AG10803 (cell line): ENCODE measurements at regions not wholly inside any gene's neighbourhood (a gene's known extent, or its start where the extent isn't known, plus 50 kb on each side); places are given as distances from the start of the nearest gene placed in this dataset.

Experiments used
- DNase-seq: peaks from one replicate; pipeline ENCODE4 v3.0.0; 2010; ENCODE audit warnings: low read depth
- H3K4me3 ChIP-seq: 2 replicates; pipeline ENCODE4 v1.5.1; 2011; ENCODE audit warnings: mild to moderate bottlenecking, low read length, control low read depth
- TF ChIP-seq, protein P1 (sequence below): conservative IDR thresholded peaks from 2 replicates; pipeline ENCODE4 v1.5.1; 2011; ENCODE audit warnings: mild to moderate bottlenecking, low read length, control low read depth, inconsistent platforms

DNA sequence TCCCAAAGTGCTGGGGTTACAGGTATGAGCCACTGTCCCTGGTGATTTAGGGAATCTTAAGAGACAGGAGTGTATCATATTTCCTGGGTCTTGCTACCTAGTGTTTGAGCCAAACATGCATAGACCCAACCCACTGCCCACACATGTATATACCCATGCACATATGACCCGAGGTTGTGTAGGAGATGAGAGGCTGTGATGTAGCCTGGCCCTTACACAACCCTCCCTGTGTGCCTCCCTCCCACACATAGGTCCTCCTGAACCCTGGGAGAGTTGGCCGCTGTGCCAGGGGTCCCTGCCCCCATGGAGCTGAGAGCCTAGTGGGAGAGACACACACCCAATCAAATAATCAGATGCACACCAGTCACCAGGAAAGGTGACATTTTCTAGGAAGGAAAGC is 365.9 kb downstream of the ZNF536 start:
- H3K4me3 ChIP-seq = no peak overlapping the region
- TF ChIP-seq, protein P1, sequence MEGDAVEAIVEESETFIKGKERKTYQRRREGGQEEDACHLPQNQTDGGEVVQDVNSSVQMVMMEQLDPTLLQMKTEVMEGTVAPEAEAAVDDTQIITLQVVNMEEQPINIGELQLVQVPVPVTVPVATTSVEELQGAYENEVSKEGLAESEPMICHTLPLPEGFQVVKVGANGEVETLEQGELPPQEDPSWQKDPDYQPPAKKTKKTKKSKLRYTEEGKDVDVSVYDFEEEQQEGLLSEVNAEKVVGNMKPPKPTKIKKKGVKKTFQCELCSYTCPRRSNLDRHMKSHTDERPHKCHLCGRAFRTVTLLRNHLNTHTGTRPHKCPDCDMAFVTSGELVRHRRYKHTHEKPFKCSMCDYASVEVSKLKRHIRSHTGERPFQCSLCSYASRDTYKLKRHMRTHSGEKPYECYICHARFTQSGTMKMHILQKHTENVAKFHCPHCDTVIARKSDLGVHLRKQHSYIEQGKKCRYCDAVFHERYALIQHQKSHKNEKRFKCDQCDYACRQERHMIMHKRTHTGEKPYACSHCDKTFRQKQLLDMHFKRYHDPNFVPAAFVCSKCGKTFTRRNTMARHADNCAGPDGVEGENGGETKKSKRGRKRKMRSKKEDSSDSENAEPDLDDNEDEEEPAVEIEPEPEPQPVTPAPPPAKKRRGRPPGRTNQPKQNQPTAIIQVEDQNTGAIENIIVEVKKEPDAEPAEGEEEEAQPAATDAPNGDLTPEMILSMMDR = no peak
- DNase-seq = no peak

DNA sequence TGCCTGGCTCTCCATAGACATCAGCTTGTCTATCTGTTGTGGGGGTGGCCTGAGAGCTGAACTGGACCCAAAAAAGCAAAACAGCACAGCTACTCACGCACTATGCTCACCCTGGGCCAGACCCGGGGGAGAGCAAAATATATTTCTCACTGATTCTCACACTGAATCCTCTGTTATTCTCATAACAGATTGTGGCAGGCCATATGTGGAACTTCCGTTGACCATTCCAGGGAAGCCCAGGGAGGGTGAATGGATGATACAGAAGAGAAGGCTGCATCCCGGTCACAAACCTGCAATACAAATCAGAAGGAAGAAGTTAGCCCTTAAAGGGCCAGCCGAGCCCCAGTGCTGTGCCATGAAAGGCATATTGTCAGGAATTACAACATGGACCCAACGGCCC is 362.5 kb downstream of the ZNF536 start:
- TF ChIP-seq, protein P1 = no peak
- DNase-seq = no peak

DNA sequence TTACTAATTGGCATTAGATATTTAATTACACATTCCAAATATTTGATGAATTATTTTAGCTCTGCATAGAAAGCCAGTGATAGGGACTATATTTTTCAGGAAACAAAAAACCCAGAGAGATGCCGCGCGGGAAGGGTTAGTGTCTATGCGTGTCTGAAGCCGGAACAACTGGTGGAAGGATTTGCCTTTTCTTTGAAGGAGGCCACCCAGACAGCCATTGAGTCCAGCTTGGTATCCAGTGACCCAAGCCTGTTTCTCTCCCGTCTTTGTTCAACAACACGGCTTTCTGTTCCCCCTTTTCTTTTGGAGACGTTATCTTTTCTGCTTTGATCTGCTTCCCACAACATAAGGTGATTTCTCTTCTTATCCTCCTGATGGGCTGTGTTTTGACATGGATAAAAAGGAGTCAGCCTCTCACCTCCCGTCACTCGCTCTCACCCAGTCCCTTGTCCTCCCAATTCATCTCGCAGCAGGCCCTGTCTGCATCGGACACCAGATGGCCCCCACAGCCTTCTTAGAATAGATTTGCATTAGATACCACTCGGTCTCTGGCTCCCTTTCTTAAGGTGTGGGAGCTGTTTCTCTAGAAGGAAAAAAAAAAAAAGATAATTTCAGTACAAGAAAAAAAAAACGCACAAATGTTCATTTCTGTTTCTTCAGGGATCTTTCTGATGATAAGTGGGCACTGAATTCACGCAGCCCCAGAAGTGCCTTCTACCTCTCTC is 361.8 kb downstream of the ZNF536 start:
- H3K4me3 ChIP-seq = no peak overlapping the region
- TF ChIP-seq, protein P1 = no peak
- no peak for DNase-seq

More for the DNA sequence above, 362.5 kb downstream of the ZNF536 start:
- no peak overlapping the region for H3K4me3 ChIP-seq

DNA sequence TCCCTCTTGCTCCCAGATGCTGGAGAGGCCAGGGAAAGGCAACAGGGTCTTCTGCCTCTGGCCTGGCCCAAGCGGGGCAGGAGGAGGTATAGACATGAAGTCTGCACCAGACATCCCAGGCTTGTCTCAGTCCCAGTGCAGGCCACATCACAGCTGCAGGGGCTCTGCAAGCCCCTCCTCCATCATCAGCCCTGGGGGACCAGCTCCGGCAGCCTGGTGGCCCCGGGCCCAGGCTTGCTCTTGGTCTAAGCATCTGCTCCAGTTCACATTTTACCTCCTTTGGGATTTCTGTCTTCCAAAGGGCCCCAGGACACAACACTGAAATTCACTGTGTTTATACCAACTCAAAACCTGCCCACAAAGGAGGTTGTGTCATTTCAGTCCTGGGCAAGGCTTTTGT is 359.4 kb downstream of the ZNF536 start:
- no peak overlapping the region for H3K4me3 ChIP-seq
- TF ChIP-seq, protein P1 = no peak
- no peak for DNase-seq

DNA sequence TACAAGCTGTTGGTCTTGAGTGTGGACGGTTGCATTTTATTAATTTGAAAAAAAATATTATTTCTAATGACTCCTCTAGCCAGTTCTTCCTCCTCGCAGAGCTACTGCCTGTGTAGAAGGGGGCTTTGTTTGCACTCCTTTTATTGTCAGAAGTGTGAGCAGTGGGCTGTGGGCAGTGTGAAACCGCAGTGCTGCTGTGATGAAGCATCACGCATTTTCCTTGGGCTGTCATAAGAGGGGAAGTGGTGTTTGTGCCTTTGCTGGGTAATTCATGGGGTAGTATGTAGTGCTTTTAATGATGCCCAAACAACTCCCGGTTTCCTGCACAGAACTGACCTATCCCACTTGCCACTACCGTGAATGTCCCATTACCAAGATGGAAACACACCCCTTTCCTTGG is 357.3 kb downstream of the ZNF536 start:
- no peak for DNase-seq
- TF ChIP-seq, protein P1 = no peak
- H3K4me3 ChIP-seq = no peak overlapping the region

DNA sequence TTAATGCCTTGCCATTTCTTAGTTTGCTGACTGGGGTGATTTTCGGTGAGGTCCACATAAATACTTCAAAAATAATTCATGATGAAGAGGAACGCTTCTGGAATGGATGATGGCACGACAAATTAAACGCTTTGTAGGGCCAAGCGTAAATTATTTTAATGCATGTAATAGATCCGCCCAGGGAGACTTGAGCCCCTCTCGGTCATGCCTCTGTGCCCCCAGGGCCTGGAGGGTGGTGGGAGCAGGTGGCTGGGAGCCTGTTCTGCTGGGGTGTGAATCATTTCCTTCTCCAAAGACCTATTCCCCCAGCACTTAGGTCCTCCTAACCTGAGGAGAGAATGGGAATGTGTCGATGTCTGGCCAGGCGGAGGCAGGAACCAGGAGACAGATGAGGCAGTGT is 350.6 kb downstream of the ZNF536 start:
- TF ChIP-seq, protein P1 = no peak
- DNase-seq = no peak

DNA sequence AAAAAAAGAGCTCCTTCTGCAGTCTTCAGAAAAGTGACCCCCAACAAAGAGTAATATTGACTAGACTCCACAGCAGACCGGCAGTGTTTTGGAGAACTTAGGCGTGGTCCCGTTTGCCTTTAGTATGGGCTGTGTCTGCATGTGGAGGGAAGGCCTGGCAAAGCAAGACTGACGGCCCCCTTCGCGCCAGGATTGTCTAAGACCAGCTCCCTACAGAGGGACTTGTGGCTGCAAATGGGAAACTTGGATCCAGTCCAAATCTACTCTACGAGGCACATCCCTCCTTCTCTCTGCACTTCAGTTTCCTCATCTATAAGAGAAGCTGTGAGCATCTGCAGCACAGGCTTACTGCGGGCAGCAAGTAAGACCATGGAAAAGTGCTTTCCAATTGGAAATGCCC is 350.0 kb downstream of the ZNF536 start:
- no peak for DNase-seq
- TF ChIP-seq, protein P1 = no peak
- H3K4me3 ChIP-seq = no peak overlapping the region

More for the DNA sequence above, 350.6 kb downstream of the ZNF536 start:
- H3K4me3 ChIP-seq = no peak overlapping the region
